SK-N-SH treated with all-trans-retinoic acid at 6 μM for 48 hours (cell line): ENCODE measurements at regions not wholly inside any gene's neighbourhood (a gene's known extent, or its start where the extent isn't known, plus 50 kb on each side); places are given as distances from the start of the nearest gene placed in this dataset.

Experiments used
- BACH2 ChIP-seq: fragments of 250-450 bp; sonication (Bioruptor Pico); IDR thresholded peaks from 2 replicates; pipeline ENCODE4 v1.9.0; 2021; ENCODE audit warnings: mild to moderate bottlenecking, borderline replicate concordance
- OSR1 ChIP-seq: fragments of 250-450 bp; sonication (Bioruptor Pico); IDR thresholded peaks from 2 replicates; pipeline ENCODE4 v1.8.0; 2022; ENCODE audit warnings: moderate library complexity, mild to moderate bottlenecking, inconsistent platforms
- SNAI2 ChIP-seq: fragments of 250-450 bp; sonication (Bioruptor Pico); IDR thresholded peaks from 2 replicates; pipeline ENCODE4 v1.5.0; 2020; ENCODE audit warnings: mild to moderate bottlenecking, moderate library complexity
- TOX ChIP-seq: fragments of 250-450 bp; sonication (Bioruptor Pico); IDR thresholded peaks from 2 replicates; pipeline ENCODE4 v1.8.0; 2021; ENCODE audit warnings: mild to moderate bottlenecking, moderate library complexity, borderline replicate concordance
- ZC3H10 ChIP-seq: fragments of 250-450 bp; sonication (Bioruptor Pico); IDR thresholded peaks from 2 replicates; pipeline ENCODE4 v1.5.1; 2021; ENCODE audit warnings: mild to moderate bottlenecking, moderate library complexity
- ZFP3 ChIP-seq: fragments of 250-450 bp; sonication (Bioruptor Pico); IDR thresholded peaks from 2 replicates; pipeline ENCODE4 v1.5.0; 2020; ENCODE audit warnings: mild to moderate bottlenecking, moderate library complexity
- ZNF8 ChIP-seq: fragments of 450-650 bp; formaldehyde crosslinking; IDR thresholded peaks from 2 replicates; pipeline ENCODE4 v1.5.0; 2020; ENCODE audit warnings: mild to moderate bottlenecking, moderate library complexity
- TF ChIP-seq, protein P1 (sequence below): fragments of 250-450 bp; sonication (Bioruptor Pico); IDR thresholded peaks from 2 replicates; pipeline ENCODE4 v1.5.0; 2020; ENCODE audit warnings: mild to moderate bottlenecking, moderate library complexity
- TF ChIP-seq, protein P2 (sequence below): fragments of 250-450 bp; sonication (Bioruptor Pico); IDR thresholded peaks from 2 replicates; pipeline ENCODE4 v1.8.0; 2020; ENCODE audit warnings: mild to moderate bottlenecking, moderate library complexity, borderline replicate concordance
- TF ChIP-seq, protein P3 (sequence below): fragments of 250-450 bp; sonication (Bioruptor Pico); IDR thresholded peaks from 2 replicates; pipeline ENCODE4 v1.5.1; 2020; ENCODE audit warnings: low read depth, mild to moderate bottlenecking, moderate library complexity
- TF ChIP-seq, protein P4 (sequence below): fragments of 250-450 bp; sonication (Bioruptor Pico); IDR thresholded peaks from 2 replicates; pipeline ENCODE4 v1.5.1; 2021; ENCODE audit warnings: mild to moderate bottlenecking, moderate library complexity

DNA sequence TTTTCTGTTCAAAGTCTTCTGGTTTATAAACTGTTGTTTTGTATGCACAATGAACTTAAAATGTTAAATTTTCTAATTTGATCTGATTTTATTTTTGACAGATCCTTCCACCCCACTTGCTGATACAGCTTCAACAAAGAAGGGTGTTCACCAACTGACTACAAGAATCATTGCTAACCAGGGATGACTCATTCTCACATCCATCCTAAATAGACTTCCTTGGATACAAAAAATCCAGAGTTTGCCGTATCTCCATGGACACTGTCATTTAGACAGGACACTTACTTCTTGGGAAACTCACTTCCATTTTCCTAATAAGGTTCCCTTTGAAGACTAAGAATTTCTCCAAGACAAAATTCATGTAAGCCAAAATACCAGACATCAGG lies 111.6 kb upstream of the NWD2 start:
- TF ChIP-seq, protein P1, sequence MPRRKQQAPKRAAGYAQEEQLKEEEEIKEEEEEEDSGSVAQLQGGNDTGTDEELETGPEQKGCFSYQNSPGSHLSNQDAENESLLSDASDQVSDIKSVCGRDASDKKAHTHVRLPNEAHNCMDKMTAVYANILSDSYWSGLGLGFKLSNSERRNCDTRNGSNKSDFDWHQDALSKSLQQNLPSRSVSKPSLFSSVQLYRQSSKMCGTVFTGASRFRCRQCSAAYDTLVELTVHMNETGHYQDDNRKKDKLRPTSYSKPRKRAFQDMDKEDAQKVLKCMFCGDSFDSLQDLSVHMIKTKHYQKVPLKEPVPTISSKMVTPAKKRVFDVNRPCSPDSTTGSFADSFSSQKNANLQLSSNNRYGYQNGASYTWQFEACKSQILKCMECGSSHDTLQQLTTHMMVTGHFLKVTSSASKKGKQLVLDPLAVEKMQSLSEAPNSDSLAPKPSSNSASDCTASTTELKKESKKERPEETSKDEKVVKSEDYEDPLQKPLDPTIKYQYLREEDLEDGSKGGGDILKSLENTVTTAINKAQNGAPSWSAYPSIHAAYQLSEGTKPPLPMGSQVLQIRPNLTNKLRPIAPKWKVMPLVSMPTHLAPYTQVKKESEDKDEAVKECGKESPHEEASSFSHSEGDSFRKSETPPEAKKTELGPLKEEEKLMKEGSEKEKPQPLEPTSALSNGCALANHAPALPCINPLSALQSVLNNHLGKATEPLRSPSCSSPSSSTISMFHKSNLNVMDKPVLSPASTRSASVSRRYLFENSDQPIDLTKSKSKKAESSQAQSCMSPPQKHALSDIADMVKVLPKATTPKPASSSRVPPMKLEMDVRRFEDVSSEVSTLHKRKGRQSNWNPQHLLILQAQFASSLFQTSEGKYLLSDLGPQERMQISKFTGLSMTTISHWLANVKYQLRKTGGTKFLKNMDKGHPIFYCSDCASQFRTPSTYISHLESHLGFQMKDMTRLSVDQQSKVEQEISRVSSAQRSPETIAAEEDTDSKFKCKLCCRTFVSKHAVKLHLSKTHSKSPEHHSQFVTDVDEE (CRISPR knock-in tag): no peak
- TF ChIP-seq SNAI2 (CRISPR knock-in tag): no peak
- no peak for TF ChIP-seq ZC3H10 (CRISPR knock-in tag)
- TF ChIP-seq TOX (CRISPR knock-in tag): no peak
- no peak for TF ChIP-seq ZFP3
- no peak for TF ChIP-seq BACH2 (CRISPR knock-in tag)
- TF ChIP-seq, protein P2, sequence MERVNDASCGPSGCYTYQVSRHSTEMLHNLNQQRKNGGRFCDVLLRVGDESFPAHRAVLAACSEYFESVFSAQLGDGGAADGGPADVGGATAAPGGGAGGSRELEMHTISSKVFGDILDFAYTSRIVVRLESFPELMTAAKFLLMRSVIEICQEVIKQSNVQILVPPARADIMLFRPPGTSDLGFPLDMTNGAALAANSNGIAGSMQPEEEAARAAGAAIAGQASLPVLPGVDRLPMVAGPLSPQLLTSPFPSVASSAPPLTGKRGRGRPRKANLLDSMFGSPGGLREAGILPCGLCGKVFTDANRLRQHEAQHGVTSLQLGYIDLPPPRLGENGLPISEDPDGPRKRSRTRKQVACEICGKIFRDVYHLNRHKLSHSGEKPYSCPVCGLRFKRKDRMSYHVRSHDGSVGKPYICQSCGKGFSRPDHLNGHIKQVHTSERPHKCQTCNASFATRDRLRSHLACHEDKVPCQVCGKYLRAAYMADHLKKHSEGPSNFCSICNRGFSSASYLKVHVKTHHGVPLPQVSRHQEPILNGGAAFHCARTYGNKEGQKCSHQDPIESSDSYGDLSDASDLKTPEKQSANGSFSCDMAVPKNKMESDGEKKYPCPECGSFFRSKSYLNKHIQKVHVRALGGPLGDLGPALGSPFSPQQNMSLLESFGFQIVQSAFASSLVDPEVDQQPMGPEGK (CRISPR knock-in tag): no peak
- no peak for TF ChIP-seq OSR1 (CRISPR knock-in tag)
- TF ChIP-seq, protein P3, sequence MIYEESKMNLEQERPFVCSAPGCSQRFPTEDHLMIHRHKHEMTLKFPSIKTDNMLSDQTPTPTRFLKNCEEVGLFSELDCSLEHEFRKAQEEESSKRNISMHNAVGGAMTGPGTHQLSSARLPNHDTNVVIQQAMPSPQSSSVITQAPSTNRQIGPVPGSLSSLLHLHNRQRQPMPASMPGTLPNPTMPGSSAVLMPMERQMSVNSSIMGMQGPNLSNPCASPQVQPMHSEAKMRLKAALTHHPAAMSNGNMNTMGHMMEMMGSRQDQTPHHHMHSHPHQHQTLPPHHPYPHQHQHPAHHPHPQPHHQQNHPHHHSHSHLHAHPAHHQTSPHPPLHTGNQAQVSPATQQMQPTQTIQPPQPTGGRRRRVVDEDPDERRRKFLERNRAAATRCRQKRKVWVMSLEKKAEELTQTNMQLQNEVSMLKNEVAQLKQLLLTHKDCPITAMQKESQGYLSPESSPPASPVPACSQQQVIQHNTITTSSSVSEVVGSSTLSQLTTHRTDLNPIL (CRISPR knock-in tag): no peak
- no peak for TF ChIP-seq ZNF8 (CRISPR knock-in tag)
- TF ChIP-seq, protein P4, sequence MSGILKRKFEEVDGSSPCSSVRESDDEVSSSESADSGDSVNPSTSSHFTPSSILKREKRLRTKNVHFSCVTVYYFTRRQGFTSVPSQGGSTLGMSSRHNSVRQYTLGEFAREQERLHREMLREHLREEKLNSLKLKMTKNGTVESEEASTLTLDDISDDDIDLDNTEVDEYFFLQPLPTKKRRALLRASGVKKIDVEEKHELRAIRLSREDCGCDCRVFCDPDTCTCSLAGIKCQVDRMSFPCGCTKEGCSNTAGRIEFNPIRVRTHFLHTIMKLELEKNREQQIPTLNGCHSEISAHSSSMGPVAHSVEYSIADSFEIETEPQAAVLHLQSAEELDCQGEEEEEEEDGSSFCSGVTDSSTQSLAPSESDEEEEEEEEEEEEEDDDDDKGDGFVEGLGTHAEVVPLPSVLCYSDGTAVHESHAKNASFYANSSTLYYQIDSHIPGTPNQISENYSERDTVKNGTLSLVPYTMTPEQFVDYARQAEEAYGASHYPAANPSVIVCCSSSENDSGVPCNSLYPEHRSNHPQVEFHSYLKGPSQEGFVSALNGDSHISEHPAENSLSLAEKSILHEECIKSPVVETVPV (CRISPR knock-in tag): no peak
